Activated naive CD8-positive, alpha-beta T cell (primary cell): ENCODE measurements at regions not wholly inside any gene's neighbourhood (a gene's known extent, or its start where the extent isn't known, plus 50 kb on each side); places are given as distances from the start of the nearest gene placed in this dataset.
A peak's percentile ranks its signal among the peaks of the same experiment; 100 is the strongest.
"Not testable (repeated sequence)": the region's sequence is repeated elsewhere in the genome, so short reads cannot be mapped to it uniquely, and the experiment has no call there.

Experiments used
- H3K27ac Mint-ChIP-seq: one replicate; pipeline ENCODE4 v1.8.0; 2021; ENCODE audit warnings: mixed read lengths
- H3K27me3 Mint-ChIP-seq: one replicate; pipeline ENCODE4 v1.8.0; 2021; ENCODE audit warnings: mixed read lengths
- H3K36me3 Mint-ChIP-seq: one replicate; pipeline ENCODE4 v1.8.0; 2021; ENCODE audit warnings: mixed read lengths
- H3K4me1 Mint-ChIP-seq: one replicate; pipeline ENCODE4 v1.8.0; 2021; ENCODE audit warnings: low read depth, mixed read lengths
- H3K4me3 Mint-ChIP-seq: one replicate; pipeline ENCODE4 v1.8.0; 2021; ENCODE audit warnings: mild to moderate bottlenecking, mixed read lengths
- H3K9me3 Mint-ChIP-seq: one replicate; pipeline ENCODE4 v1.8.0; 2021; ENCODE audit warnings: low read depth, mixed read lengths

DNA sequence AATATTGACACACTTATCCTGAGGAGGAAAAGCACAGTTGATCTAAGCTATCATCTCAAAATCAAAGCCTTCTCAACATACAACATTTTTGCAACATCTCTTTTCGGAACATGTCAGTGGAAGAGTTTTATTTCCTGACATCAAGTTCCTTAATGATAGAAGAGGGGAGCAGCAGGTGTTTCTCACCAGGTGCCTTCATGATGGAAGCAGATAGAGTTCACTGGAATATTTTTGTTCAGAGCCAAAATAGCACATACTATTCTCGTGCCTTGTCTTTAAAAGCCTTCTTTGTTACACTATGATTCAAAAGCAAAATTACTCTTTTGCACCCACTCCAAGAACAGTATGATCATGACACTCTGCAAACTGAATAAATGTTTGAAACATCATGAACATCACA, 176.9 kb upstream of the CCNG1 start:
- H3K36me3 Mint-ChIP-seq = no peaks in the 10 kb centered on the region
- no peaks in the 10 kb centered on the region for H3K4me1 Mint-ChIP-seq
- no peak overlapping the region for H3K27ac Mint-ChIP-seq
- no peak overlapping the region for H3K4me3 Mint-ChIP-seq
- peaks cover 4% of the 10 kb centered on the region for H3K9me3 Mint-ChIP-seq
- H3K27me3 Mint-ChIP-seq = no peaks in the 10 kb centered on the region

- Mint-ChIP-seq H3K27me3 (no peaks in the 10 kb centered on the region), H3K27ac (no peak overlapping the region), H3K36me3 (no peaks in the 10 kb centered on the region), H3K4me1 (no peaks in the 10 kb centered on the region), H3K4me3 (no peak overlapping the region), H3K9me3 (peaks cover 4% of the 10 kb centered on the region)
Observed at GRCh38 chr5:163260961-163261360, 176.4 kb upstream of the CCNG1 start.

GRCh38 chr5:163261647-163262269, 175.6 kb upstream of the CCNG1 start:
- Mint-ChIP-seq H3K4me1 (no peaks in the 10 kb centered on the region), H3K27me3 (no peaks in the 10 kb centered on the region), H3K4me3 (no peak overlapping the region), H3K27ac (no peak overlapping the region), H3K36me3 (no peaks in the 10 kb centered on the region), H3K9me3 (peaks cover 4% of the 10 kb centered on the region)

GRCh38 chr5:163266249-163266648, 171.1 kb upstream of the CCNG1 start:
- H3K36me3 Mint-ChIP-seq, H3K4me3 Mint-ChIP-seq, H3K27me3 Mint-ChIP-seq, H3K4me1 Mint-ChIP-seq, H3K27ac Mint-ChIP-seq, H3K9me3 Mint-ChIP-seq: not testable (repeated sequence)

DNA sequence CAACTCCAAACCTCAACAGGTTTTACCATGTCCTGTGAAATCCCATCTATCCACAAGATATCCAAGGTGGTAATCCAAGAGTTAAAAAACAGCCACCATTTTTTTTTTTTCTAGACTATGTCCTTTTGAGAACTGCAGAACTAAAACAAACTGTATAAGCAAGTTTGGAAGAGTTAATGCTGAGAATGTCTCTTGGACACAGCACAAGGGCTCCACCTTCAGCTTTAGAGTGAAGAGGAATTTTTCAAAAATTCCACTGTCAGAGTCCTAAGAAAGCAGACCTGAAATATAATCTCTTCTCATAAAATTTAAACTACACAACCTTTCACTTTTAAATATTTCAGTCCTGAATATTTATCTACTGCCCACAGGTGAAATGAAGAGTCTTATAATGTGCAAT, 167.8 kb upstream of the CCNG1 start:
- no peaks in the 10 kb centered on the region for H3K4me1 Mint-ChIP-seq
- H3K27me3 Mint-ChIP-seq = peaks cover 1% of the 10 kb centered on the region
- peaks cover 5% of the 10 kb centered on the region for H3K9me3 Mint-ChIP-seq
- no peaks in the 10 kb centered on the region for H3K36me3 Mint-ChIP-seq
- H3K27ac Mint-ChIP-seq = no peak overlapping the region
- H3K4me3 Mint-ChIP-seq = no peak overlapping the region

DNA sequence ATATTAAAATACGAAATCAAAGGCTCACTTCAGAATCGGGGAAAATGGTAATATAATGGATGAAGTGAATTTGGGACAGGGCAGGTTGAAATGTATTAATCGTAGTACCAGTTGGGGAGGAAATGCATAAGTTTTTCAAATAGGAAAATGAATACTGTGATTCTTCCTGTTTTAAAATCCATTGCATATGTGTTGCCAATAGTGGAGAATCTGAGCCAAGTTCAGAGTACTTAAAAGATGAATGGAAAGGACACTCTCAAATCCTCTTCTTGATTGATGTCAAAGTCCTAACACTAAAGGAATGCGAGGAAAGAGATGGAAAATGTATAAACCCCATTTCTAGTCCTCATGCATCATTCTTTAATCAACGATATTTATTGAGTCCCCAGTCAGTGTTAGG, 160.9 kb upstream of the CCNG1 start:
- no peaks in the 10 kb centered on the region for H3K4me1 Mint-ChIP-seq
- no peak overlapping the region for H3K27ac Mint-ChIP-seq
- no peak overlapping the region for H3K4me3 Mint-ChIP-seq
- peaks cover 8% of the 10 kb centered on the region for H3K9me3 Mint-ChIP-seq
- peaks cover 4% of the 10 kb centered on the region for H3K27me3 Mint-ChIP-seq
- no peaks in the 10 kb centered on the region for H3K36me3 Mint-ChIP-seq

DNA sequence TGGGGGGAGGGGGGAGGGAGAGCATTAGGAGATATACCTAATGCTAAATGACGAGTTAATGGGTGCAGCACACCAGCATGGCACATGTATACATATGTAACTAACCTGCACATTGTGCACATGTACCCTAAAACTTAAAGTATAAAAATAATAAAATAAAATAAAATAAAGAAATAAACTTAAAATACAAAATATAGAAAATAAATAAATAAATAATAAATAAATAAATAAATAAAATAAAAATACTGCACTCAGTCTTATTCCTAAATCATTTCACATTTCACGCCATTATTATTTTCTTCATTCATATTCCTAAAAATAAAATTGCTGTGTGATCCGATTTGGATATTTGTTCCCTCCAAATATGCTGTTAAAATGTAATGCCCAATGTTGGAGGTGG, 156.5 kb upstream of the CCNG1 start:
- not testable (repeated sequence) for H3K27me3 Mint-ChIP-seq, H3K27ac Mint-ChIP-seq, H3K4me3 Mint-ChIP-seq, H3K36me3 Mint-ChIP-seq, H3K9me3 Mint-ChIP-seq, H3K4me1 Mint-ChIP-seq

DNA sequence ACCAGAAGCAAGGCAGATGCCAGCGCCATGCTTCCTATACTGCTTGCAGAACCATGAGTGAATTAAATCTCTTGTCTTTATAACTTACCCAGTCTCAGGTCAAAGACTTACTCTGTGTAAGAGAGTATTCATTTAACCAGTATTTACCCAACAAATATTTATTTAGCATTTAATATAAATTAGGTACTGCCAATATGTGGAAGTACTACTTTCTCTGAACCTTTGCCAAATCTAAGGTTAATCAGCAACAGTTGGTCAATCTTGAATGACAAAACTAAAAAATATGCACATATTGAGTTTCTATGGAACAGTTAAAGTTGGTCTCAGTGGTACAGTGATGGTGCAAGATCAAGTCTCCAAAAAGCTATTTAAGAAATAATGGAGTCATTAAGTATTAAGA, 155.9 kb upstream of the CCNG1 start:
- Mint-ChIP-seq H3K27ac (no peak overlapping the region), H3K36me3 (no peaks in the 10 kb centered on the region), H3K27me3 (peaks cover 2% of the 10 kb centered on the region), H3K4me1 (no peaks in the 10 kb centered on the region), H3K9me3 (peaks cover 3% of the 10 kb centered on the region), H3K4me3 (no peak overlapping the region)

DNA sequence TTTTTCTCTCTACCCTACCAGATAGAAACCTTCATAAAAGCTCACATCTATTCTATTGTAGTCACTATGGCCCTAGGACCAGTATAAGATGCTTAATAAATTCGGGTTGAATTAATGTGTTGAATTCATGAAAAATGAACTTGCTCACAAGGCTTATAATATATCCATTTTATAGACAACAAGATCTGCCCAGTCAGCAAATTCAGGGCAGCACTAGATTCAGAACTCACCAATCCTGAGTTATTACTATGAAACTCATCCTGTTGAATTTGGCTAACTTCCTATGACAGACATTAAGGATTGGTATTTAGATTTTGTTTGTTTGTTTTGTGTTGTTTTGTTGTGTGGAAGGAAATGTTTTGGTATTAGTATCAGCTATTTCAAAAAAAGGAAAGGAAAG, 143.6 kb upstream of the CCNG1 start:
- Mint-ChIP-seq H3K4me3 (no peak overlapping the region), H3K9me3 (no peaks in the 10 kb centered on the region), H3K4me1 (no peaks in the 10 kb centered on the region), H3K36me3 (no peaks in the 10 kb centered on the region), H3K27me3 (peaks cover 6% of the 10 kb centered on the region), H3K27ac (no peak overlapping the region)

DNA sequence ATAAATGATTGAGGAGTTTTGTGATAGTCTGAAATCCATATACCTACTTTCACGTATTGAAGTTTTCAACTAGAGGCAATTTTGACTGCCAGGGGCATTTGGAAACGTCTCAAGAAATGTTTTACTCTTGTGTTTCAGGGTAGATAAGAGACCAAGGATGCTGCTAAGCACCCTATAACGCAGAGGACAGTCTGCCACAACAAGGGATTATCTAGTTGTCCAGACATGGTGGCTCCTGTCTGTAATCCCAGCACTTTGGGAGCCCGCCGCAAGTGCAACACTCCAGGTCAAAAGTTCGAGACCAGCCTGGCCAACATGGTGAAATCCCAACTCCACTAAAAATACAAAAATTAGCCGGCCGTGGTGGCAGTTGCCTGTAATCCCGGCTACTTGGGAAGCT, 133.7 kb upstream of the CCNG1 start:
- Mint-ChIP-seq H3K4me3 (no peak overlapping the region), H3K27me3 (peaks cover 1% of the 10 kb centered on the region), H3K27ac (no peak overlapping the region), H3K36me3 (no peaks in the 10 kb centered on the region), H3K4me1 (no peaks in the 10 kb centered on the region), H3K9me3 (no peaks in the 10 kb centered on the region)

GRCh38 chr5:163305655-163306054, 131.7 kb upstream of the CCNG1 start:
- no peaks in the 10 kb centered on the region for H3K9me3 Mint-ChIP-seq
- no peaks in the 10 kb centered on the region for H3K36me3 Mint-ChIP-seq

GRCh38 chr5:163306421-163306820, 131.0 kb upstream of the CCNG1 start:
- no peaks in the 10 kb centered on the region for H3K36me3 Mint-ChIP-seq
- H3K27me3 Mint-ChIP-seq = no peaks in the 10 kb centered on the region
- no peaks in the 10 kb centered on the region for H3K9me3 Mint-ChIP-seq
- H3K4me1 Mint-ChIP-seq = no peaks in the 10 kb centered on the region
- no peak overlapping the region for H3K4me3 Mint-ChIP-seq
- H3K27ac Mint-ChIP-seq = no peak overlapping the region

More at GRCh38 chr5:163305655-163306054, 131.7 kb upstream of the CCNG1 start:
- Mint-ChIP-seq H3K4me1 (no peaks in the 10 kb centered on the region), H3K4me3 (no peak overlapping the region), H3K27me3 (no peaks in the 10 kb centered on the region), H3K27ac (no peak overlapping the region)

- no peak overlapping the region for H3K4me3 Mint-ChIP-seq
- no peaks in the 10 kb centered on the region for H3K27me3 Mint-ChIP-seq
- no peak overlapping the region for H3K27ac Mint-ChIP-seq
- H3K36me3 Mint-ChIP-seq = no peaks in the 10 kb centered on the region
- peaks cover 3% of the 10 kb centered on the region for H3K9me3 Mint-ChIP-seq
- no peaks in the 10 kb centered on the region for H3K4me1 Mint-ChIP-seq
Observed at GRCh38 chr5:163309914-163310313, 127.5 kb upstream of the CCNG1 start.

DNA sequence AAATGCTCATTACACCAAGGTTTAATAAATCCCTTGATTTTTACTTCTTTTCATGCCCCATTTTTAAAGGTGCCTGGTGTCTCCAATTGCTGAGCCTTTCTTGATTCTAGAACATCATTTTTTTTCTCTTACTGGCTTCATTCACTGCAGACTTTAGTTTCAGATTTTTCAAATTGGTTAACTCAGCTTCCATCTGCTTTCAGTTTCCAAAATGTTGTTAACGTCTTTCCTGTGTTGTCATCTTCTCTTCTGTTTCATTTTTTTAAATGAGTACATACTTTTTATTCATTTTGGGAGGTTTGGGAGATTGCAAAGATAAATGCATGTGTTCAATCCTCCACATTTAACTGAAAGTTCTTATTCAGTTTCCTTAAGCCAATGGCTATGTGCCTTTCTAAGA, 126.4 kb upstream of the CCNG1 start:
- H3K36me3 Mint-ChIP-seq = no peaks in the 10 kb centered on the region
- H3K27me3 Mint-ChIP-seq = no peaks in the 10 kb centered on the region
- H3K4me1 Mint-ChIP-seq = no peaks in the 10 kb centered on the region
- no peak overlapping the region for H3K4me3 Mint-ChIP-seq
- peak overlapping the region; percentile 13 for H3K27ac Mint-ChIP-seq
- peaks cover 3% of the 10 kb centered on the region for H3K9me3 Mint-ChIP-seq

- H3K4me1 Mint-ChIP-seq = no peaks in the 10 kb centered on the region
- H3K36me3 Mint-ChIP-seq = no peaks in the 10 kb centered on the region
- H3K27ac Mint-ChIP-seq = no peak overlapping the region
- peaks cover 3% of the 10 kb centered on the region for H3K9me3 Mint-ChIP-seq
- no peaks in the 10 kb centered on the region for H3K27me3 Mint-ChIP-seq
- H3K4me3 Mint-ChIP-seq = no peak overlapping the region
Observed at GRCh38 chr5:163312598-163312997, 124.8 kb upstream of the CCNG1 start.

- not testable (repeated sequence) for H3K9me3 Mint-ChIP-seq, H3K36me3 Mint-ChIP-seq, H3K27me3 Mint-ChIP-seq, H3K4me1 Mint-ChIP-seq, H3K4me3 Mint-ChIP-seq, H3K27ac Mint-ChIP-seq
Observed at GRCh38 chr5:163313049-163313448, 124.3 kb upstream of the CCNG1 start.
